Activated T-helper 2 cell treated with anti-CD3 and anti-CD28 coated beads, Interferon-gamma antibody, Interleukin-2, Interleukin-4, amounts not matched to agents 10 μg/mL and 5 μg/mL and 100 μg/mL, durations not matched to agents 14 hours and 24 hours and 36 hours (primary cell): ENCODE measurements at regions not wholly inside any gene's neighbourhood (a gene's known extent, or its start where the extent isn't known, plus 50 kb on each side); places are given as distances from the start of the nearest gene placed in this dataset.

Experiments
- DNase-seq: peaks from one replicate; pipeline ENCODE4 v3.0.0; 2021; ENCODE audit warnings: low spot score
- H3K27ac Mint-ChIP-seq: one replicate; pipeline ENCODE4 v1.8.0; 2021; ENCODE audit warnings: mixed read lengths
- H3K27me3 Mint-ChIP-seq: one replicate; pipeline ENCODE4 v1.8.0; 2021; ENCODE audit warnings: low read depth, mixed read lengths
- H3K36me3 Mint-ChIP-seq: one replicate; pipeline ENCODE4 v1.8.0; 2021; ENCODE audit warnings: low read depth, mixed read lengths
- H3K4me1 Mint-ChIP-seq: one replicate; pipeline ENCODE4 v1.8.0; 2021; ENCODE audit warnings: low read depth, mixed read lengths
- H3K4me3 Mint-ChIP-seq: one replicate; pipeline ENCODE4 v1.8.0; 2021; ENCODE audit warnings: low read depth, mild to moderate bottlenecking, moderate library complexity, mixed read lengths
- H3K9me3 Mint-ChIP-seq: one replicate; pipeline ENCODE4 v1.8.0; 2021; ENCODE audit warnings: mixed read lengths
- intact Hi-C: fragments of 100-400 bp; cut with micrococcal nuclease; formaldehyde crosslinking; loops from one replicate; pipeline ENCODE4 v1.15.1; 2023

DNA sequence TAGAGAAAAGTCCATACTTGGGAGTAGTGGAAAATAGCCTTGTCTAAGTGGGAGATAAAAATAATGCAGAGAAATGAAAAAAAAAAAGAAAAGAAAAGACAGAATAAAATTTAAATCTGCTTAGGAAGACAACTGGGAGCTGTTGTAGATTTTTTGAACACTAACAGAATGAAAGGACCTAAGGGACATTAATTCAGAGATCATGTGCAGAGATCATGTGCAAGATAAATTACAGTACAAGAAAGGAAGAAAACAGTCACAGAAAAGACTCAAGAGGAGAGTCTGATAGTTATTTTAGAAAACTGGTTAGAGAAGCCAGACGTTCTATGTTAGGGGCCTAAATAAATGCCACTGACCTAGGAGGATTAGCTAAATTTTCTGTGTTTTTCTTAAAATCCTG is 1226.8 kb upstream of the NUDT12 start:
- H3K4me3 Mint-ChIP-seq, result no peak overlapping the region
- H3K36me3 Mint-ChIP-seq, result no peaks in the 10 kb centered on the region
- H3K27ac Mint-ChIP-seq, result no peak overlapping the region
- intact Hi-C loops, result no loop called here
- H3K27me3 Mint-ChIP-seq, result no peaks in the 10 kb centered on the region
- H3K4me1 Mint-ChIP-seq, result no peaks in the 10 kb centered on the region
- no peak for DNase-seq
- H3K9me3 Mint-ChIP-seq, result peaks cover 10% of the 10 kb centered on the region

DNA sequence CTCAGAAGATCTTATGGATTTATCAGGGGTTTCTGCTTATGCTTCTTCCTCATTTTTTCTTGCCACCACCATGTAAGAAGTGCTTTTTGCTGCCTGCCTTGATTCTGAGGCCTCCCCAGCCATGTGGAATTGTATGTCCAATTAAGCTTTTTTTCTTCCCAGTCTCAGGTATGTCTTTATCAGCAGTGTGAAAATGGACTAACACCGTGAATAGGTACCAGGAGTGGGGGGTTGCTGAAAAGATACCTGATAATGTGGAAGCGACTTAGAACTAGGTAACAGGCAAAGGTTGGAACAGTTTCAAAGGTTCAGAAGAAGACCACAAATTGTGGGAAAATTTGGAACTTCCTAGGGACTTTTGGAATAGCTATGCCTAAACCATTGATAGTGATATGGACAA is 1222.5 kb upstream of the NUDT12 start:
- Mint-ChIP-seq H3K4me1 (no peaks in the 10 kb centered on the region), H3K4me3 (no peak overlapping the region), H3K27ac (no peak overlapping the region)

DNA sequence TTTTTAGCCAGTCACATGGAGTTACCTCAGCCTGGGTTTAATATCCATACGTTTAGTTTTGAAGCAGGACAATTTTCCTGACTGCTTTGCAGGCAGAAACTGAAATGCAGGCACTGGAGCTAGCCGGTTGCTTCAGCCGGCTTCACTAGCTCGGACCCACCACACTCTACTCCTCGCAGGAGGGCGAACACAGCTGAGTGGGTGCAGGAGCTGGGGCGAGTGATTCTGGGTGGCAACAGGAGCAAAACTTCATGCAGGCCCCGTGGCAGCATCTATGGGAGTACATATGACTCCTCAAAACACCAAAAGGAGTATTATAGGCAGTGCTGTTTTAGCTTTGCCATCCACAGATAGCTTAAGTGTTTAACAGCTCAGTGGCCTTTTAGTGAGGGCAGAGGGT is 1211.8 kb upstream of the NUDT12 start:
- no peak for DNase-seq
- no peaks in the 10 kb centered on the region for H3K27me3 Mint-ChIP-seq
- no peak overlapping the region for H3K4me3 Mint-ChIP-seq
- no peaks in the 10 kb centered on the region for H3K4me1 Mint-ChIP-seq
- peaks cover 4% of the 10 kb centered on the region for H3K9me3 Mint-ChIP-seq
- no peak overlapping the region for H3K27ac Mint-ChIP-seq
- intact Hi-C loops, result no loop called here
- no peaks in the 10 kb centered on the region for H3K36me3 Mint-ChIP-seq

More for the DNA sequence above, 1222.5 kb upstream of the NUDT12 start:
- no peaks in the 10 kb centered on the region for H3K36me3 Mint-ChIP-seq
- intact Hi-C loops, result no loop called here
- H3K9me3 Mint-ChIP-seq, result peaks cover 15% of the 10 kb centered on the region
- no peaks in the 10 kb centered on the region for H3K27me3 Mint-ChIP-seq
- DNase-seq, result no peak

DNA sequence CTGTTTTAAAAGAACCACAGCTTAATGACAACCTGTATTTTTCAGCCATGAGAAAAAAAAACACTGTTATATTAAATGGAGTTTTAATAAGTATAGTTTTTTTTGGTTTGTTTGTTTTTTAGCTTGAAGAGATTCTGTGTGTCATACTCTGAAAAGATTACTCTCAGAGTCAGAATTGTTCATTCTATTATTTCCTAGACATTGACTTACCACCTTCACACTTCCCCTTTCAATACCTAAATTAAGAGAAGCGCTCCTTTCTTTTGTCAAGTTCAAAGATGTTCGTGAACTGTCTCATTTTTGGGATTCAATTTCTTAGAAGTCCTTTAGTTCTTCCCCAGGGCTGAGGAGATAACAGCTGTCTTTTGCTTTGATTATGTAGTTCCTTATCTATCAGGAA is 1201.6 kb upstream of the NUDT12 start:
- H3K36me3 Mint-ChIP-seq, result no peaks in the 10 kb centered on the region
- peaks cover 13% of the 10 kb centered on the region for H3K9me3 Mint-ChIP-seq
- no peak overlapping the region for H3K27ac Mint-ChIP-seq
- no peak for DNase-seq
- no peak overlapping the region for H3K4me3 Mint-ChIP-seq
- H3K27me3 Mint-ChIP-seq, result no peaks in the 10 kb centered on the region
- intact Hi-C loops, result no loop called here
- no peaks in the 10 kb centered on the region for H3K4me1 Mint-ChIP-seq

DNA sequence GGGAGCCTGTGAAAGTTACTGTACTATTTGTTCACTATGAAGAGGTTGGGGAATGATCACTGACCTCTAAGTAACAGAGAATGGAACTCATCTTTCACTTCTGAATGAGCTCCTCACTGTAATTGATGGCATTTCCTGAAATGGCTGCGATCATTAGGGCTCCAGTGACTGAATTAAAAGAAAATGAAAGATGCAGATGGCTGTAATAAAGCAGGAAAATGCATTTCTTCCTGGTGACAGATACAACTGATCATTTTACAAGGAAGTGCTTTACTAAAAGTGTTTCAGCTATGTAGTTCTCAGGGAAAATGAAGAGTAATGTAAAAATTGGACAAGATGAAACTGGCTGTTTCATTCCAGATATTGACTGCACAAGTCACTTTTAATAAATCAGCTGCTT is 1200.6 kb upstream of the NUDT12 start:
- intact Hi-C loops, result no loop called here
- Mint-ChIP-seq H3K4me3 (no peak overlapping the region), H3K9me3 (peaks cover 13% of the 10 kb centered on the region), H3K4me1 (no peaks in the 10 kb centered on the region), H3K27me3 (no peaks in the 10 kb centered on the region), H3K36me3 (no peaks in the 10 kb centered on the region), H3K27ac (no peak overlapping the region)
- DNase-seq, result no peak

DNA sequence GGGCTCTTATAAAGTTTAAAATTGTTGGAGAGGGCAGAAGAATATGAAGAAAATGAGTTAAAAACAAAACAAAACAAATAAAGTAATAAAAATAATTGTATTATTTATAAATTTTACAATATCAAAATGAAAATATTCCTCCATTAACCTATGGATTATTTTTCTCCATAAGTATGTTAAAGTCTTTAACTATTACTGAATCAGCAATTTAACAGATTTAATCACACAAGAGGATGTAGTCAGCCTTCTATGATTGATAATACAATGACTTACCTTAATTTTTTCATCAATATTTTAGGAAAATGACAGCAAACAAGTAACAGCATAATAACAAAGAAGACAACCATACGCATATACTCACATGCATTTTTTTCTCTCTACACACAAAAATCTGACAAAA is 1195.3 kb upstream of the NUDT12 start:
- intact Hi-C loops, result no loop called here
- H3K27ac Mint-ChIP-seq, result no peak overlapping the region
- no peaks in the 10 kb centered on the region for H3K36me3 Mint-ChIP-seq
- H3K4me3 Mint-ChIP-seq, result no peak overlapping the region
- H3K9me3 Mint-ChIP-seq, result peaks cover 20% of the 10 kb centered on the region
- no peaks in the 10 kb centered on the region for H3K4me1 Mint-ChIP-seq
- H3K27me3 Mint-ChIP-seq, result no peaks in the 10 kb centered on the region
- no peak for DNase-seq

DNA sequence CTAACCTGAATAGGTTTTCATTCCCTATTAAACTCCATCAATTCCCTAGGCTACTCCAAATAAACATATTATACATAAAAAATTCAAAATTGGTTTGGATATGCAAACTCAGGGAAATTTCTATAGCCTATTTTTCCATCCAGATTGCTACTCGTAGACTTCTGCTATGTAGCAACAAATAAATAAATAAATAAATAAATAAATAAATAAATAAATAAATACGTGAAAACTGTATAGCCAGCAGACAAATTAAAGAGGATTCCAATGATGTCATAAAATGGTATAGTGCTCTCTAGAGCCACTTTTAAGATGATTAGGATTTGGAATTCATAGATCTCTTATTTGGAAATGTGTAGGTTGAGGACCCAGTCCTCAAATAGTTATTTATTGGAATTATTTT is 1193.2 kb upstream of the NUDT12 start:
- Mint-ChIP-seq H3K36me3 (no peaks in the 10 kb centered on the region), H3K27me3 (no peaks in the 10 kb centered on the region), H3K4me3 (no peak overlapping the region), H3K27ac (no peak overlapping the region), H3K9me3 (peaks cover 18% of the 10 kb centered on the region), H3K4me1 (no peaks in the 10 kb centered on the region)
- no peak for DNase-seq
- intact Hi-C loops, result no loop called here

DNA sequence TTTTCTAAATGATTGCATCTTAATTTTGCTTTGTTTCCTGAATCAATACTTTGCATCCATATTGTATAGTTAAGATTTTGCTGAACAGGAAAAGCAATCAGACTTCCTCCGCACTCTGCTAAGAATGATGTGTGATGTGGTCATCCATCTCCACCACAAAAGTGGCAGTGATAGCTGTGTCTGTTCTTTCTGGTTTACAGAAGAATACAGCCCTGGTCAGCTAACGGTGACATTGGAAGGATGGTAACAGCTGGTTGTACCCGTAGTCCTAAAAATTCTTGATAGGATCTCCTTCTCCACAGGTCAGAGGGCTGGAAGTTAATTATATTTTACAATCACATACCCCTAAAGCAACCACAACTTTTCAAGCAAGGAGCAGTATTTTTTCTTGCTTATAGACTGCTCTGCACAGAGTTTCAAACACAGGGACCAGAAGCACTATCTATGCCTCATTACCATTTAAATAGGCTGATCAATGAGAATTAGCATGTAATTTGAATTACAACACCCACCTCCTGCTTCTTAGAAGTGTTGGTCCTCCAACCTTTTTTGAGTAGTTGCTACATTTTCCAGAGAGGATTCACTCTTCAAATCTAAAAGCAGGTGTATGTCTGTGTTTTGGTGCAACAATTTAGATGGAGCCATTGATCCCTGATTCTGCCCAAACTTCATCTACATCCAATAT is 1191.9 kb upstream of the NUDT12 start:
- Mint-ChIP-seq H3K27ac (no peak overlapping the region), H3K4me3 (no peak overlapping the region), H3K27me3 (no peaks in the 10 kb centered on the region), H3K36me3 (no peaks in the 10 kb centered on the region), H3K9me3 (peaks cover 13% of the 10 kb centered on the region), H3K4me1 (no peaks in the 10 kb centered on the region)
- intact Hi-C loops, result no loop called here
- DNase-seq, result no peak

DNA sequence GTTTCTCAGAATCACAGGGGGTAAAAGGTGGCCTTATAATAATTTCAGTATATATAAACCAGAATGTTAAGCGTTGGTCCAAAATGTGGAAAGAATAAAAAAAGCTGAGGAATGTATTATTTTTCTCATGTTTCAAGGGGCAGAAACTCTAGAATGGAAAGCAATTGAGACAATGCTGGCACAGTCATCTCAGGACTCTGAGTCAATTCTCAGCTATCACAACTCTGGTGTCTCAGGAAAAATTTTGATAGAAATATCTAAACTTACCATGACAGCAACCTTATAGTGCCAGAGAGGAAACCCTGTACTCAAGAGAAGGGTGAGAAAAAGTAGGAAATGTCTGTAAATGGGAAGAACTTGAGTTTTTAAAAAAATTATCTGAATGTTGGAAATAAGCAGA is 1189.4 kb upstream of the NUDT12 start:
- H3K9me3 Mint-ChIP-seq, result peaks cover 23% of the 10 kb centered on the region

DNA sequence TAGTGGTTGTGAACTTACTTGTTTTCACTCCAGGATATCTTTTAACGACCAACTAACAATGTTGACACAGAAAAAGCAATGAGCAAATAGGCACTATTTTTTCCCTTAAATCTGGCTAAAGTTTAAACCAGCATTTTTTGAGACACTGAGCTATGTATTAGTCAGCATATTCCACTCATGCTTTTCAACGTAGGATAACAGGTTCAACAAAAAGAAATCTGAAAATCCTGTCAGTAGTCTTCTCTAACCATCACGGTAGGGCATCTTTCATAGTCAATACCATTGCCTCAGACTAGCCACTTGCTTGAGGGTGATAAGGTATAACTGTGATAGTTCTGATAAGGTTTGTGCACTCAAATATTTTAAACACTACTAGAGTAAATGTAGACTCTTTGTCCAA is 1177.3 kb upstream of the NUDT12 start:
- intact Hi-C loops, result no loop called here
- Mint-ChIP-seq H3K27me3 (no peaks in the 10 kb centered on the region), H3K27ac (no peak overlapping the region), H3K4me3 (no peak overlapping the region), H3K9me3 (peaks cover 32% of the 10 kb centered on the region), H3K4me1 (no peaks in the 10 kb centered on the region), H3K36me3 (no peaks in the 10 kb centered on the region)
- DNase-seq, result no peak

More for the DNA sequence above, 1189.4 kb upstream of the NUDT12 start:
- H3K27me3 Mint-ChIP-seq, result no peaks in the 10 kb centered on the region
- H3K27ac Mint-ChIP-seq, result no peak overlapping the region
- H3K4me3 Mint-ChIP-seq, result no peak overlapping the region
- intact Hi-C loops, result no loop called here
- no peaks in the 10 kb centered on the region for H3K4me1 Mint-ChIP-seq
- DNase-seq, result no peak
- no peaks in the 10 kb centered on the region for H3K36me3 Mint-ChIP-seq

DNA sequence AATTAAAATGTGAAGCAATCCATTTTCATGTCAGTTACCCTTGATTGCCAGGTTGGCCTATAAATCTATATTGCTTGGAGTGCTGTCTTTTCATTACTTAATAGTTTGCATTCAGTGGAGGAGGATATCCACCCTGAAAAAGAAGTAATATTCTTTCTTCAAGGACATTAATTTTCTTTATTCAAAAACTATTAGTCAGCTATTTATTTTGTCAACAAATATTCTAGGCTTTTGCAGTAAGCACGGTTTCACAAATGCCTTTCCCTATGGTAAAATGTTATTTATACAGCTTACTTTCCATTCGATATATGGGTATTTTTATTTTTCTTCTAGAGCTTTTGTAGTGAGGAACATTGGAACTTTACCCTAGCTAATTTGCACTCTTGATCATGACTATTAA is 1176.9 kb upstream of the NUDT12 start:
- Mint-ChIP-seq H3K27me3 (no peaks in the 10 kb centered on the region), H3K9me3 (peaks cover 32% of the 10 kb centered on the region), H3K4me1 (no peaks in the 10 kb centered on the region), H3K36me3 (no peaks in the 10 kb centered on the region), H3K4me3 (no peak overlapping the region), H3K27ac (no peak overlapping the region)
- intact Hi-C loops, result no loop called here
- DNase-seq, result no peak

DNA sequence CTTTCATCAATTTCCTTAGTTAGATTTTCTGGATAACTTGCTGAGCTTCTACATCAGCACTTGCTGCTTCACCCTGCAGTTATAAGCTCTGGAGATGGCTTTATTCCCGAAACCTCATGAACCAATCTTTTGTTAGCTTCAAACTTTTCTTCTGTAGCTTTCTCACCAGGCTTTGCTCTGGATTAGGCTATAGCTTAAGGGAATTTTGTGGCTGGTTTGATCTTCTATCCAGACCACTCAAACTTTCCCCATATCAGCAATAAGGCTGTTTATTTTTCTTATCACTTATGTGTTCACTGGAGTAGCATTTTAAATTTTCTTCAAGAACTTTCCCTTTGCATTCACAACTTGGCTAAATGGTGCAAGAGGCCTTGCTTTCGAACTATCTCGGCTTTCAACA is 1173.5 kb upstream of the NUDT12 start:
- Mint-ChIP-seq H3K4me1 (no peaks in the 10 kb centered on the region), H3K9me3 (peaks cover 27% of the 10 kb centered on the region), H3K27ac (no peak overlapping the region), H3K36me3 (no peaks in the 10 kb centered on the region), H3K27me3 (no peaks in the 10 kb centered on the region), H3K4me3 (no peak overlapping the region)
- no peak for DNase-seq
- intact Hi-C loops, result no loop called here

DNA sequence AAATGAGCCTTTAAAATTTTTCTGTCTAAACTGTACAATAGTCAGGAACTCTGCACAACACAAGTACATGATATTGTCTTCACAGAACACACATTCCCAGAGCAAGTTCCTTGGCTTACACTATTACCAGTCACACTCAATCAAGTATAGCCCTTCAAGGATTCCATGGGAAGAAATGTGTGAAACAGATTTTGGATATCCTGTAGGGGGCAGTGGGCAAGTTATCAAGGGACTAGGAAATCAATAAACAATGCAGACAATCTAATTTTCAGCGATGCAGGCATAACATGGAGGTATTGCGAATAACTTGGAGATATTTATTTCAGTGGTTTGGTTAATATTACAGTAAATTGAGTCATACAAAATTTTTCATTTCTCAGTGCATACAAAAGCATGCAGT is 1171.5 kb upstream of the NUDT12 start:
- H3K4me1 Mint-ChIP-seq, result no peaks in the 10 kb centered on the region
- H3K36me3 Mint-ChIP-seq, result no peaks in the 10 kb centered on the region
- intact Hi-C loops, result no loop called here
- DNase-seq, result no peak
- H3K27me3 Mint-ChIP-seq, result no peaks in the 10 kb centered on the region
- H3K9me3 Mint-ChIP-seq, result peaks cover 31% of the 10 kb centered on the region
- no peak overlapping the region for H3K27ac Mint-ChIP-seq
- no peak overlapping the region for H3K4me3 Mint-ChIP-seq
